ENCODE measurements at regions not wholly inside any gene's neighbourhood (a gene's known extent, or its start where the extent isn't known, plus 50 kb on each side); places are given as distances from the start of the nearest gene placed in this dataset.

GRCh38 chr15:93986400-93986984, 244.9 kb upstream of the MCTP2 start:
- TF ChIP-seq CTCF (conservative IDR thresholded peaks at IDR 0.05; ENCODE audit: low read depth, low read length) = no peak
- no peak for DNase-seq (ENCODE audit: low read depth)
- H3K4me3 ChIP-seq (ENCODE audit: low read depth, low read length) = no peak overlapping the region

DNA sequence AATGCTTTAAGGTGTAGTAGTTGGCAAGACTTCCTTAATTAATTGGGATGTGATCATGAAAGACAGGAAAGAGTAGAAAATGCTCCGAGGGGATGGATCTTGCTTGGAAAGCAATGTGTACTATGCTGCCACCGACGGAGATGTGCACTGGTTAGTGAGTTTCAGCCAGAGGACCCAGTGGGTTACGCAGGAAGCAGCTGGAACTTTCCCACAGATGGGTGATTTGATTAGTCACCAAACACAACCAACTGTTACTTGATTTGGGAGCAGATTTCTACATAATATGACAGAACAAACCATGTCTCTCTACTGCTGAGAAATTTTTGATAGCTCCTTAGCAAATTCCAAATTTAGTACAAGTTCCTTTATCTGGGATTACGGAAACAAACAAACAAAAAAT, 245.4 kb upstream of the MCTP2 start:
- H3K4me3 ChIP-seq (ENCODE audit: low read depth, low read length) = no peak overlapping the region
- no peak for DNase-seq (ENCODE audit: low read depth)
- TF ChIP-seq CTCF (conservative IDR thresholded peaks at IDR 0.05; ENCODE audit: low read depth, low read length) = no peak

GRCh38 chr15:93985176-93985575, 246.2 kb upstream of the MCTP2 start:
- DNase-seq (ENCODE audit: low read depth) = no peak
- TF ChIP-seq CTCF (conservative IDR thresholded peaks at IDR 0.05; ENCODE audit: low read depth, low read length) = no peak
- no peak overlapping the region for H3K4me3 ChIP-seq (ENCODE audit: low read depth, low read length)

- no peak overlapping the region for H3K4me3 ChIP-seq (ENCODE audit: low read depth, low read length)
- DNase-seq (ENCODE audit: low read depth) = no peak
- no peak for TF ChIP-seq CTCF (conservative IDR thresholded peaks at IDR 0.05; ENCODE audit: low read depth, low read length)
Measured at GRCh38 chr15:93983526-93983925, 247.8 kb upstream of the MCTP2 start.

- DNase-seq (ENCODE audit: low read depth) = no peak
- no peak for TF ChIP-seq CTCF (conservative IDR thresholded peaks at IDR 0.05; ENCODE audit: low read depth, low read length)
- no peak overlapping the region for H3K4me3 ChIP-seq (ENCODE audit: low read depth, low read length)
Measured at GRCh38 chr15:93982226-93982727, 249.1 kb upstream of the MCTP2 start.

GRCh38 chr15:93981706-93982105, 249.7 kb upstream of the MCTP2 start:
- DNase-seq (ENCODE audit: low read depth) = no peak
- H3K4me3 ChIP-seq (ENCODE audit: low read depth, low read length) = no peak overlapping the region
- TF ChIP-seq CTCF (conservative IDR thresholded peaks at IDR 0.05; ENCODE audit: low read depth, low read length) = no peak

GRCh38 chr15:93980261-93980911, 251.0 kb upstream of the MCTP2 start:
- no peak for DNase-seq (ENCODE audit: low read depth)
- H3K4me3 ChIP-seq (ENCODE audit: low read depth, low read length) = no peak overlapping the region
- TF ChIP-seq CTCF (conservative IDR thresholded peaks at IDR 0.05; ENCODE audit: low read depth, low read length) = no peak

Measured in epithelial cell of proximal tubule (primary cell).